Peyer's patch (tissue), 4 donors: ENCODE measurements at regions not wholly inside any gene's neighbourhood (a gene's known extent, or its start where the extent isn't known, plus 50 kb on each side); places are given as distances from the start of the nearest gene placed in this dataset.

Experiments
- DNase-seq, 3 donors: peaks; one replicate each; pipeline ENCODE4 v3.0.0-alpha.2; 2017 to 2019
- H3K27ac ChIP-seq, 4 donors: fragments of 200-600 bp; sonication (generic); one replicate each; pipeline ENCODE4 v1.5.1; 2016 to 2019
- H3K27me3 ChIP-seq, 2 donors: fragments of 200-600 bp; sonication (generic); one replicate each; pipeline ENCODE4 v1.5.1; 2019
- H3K36me3 ChIP-seq, 3 donors: fragments of 200-600 bp; sonication (generic); one replicate each; pipeline ENCODE4 v1.5.1; 2016 to 2019
- H3K4me1 ChIP-seq, 4 donors: fragments of 200-600 bp; sonication (generic); one replicate each; pipeline ENCODE4 v1.5.1; 2016 to 2019
- H3K4me3 ChIP-seq, 4 donors: fragments of 200-600 bp; sonication (generic); 1 replicate in 3 of 4; 2 replicates in 1 of 4; pipeline ENCODE4 v1.5.1; 2016 to 2019; ENCODE audit warnings: mild to moderate bottlenecking in 1 of 4
- H3K9me3 ChIP-seq, 4 donors: fragments of 200-600 bp; sonication (generic); one replicate each; pipeline ENCODE4 v1.5.1; 2016 to 2019; ENCODE audit warnings: mild to moderate bottlenecking in 1 of 4
- CTCF ChIP-seq, 6 experiments: fragments of 450-650 bp in 4 of 6; fragments of 200-600 bp in 2 of 6; sonication (generic) in 1 of 6; IDR thresholded peaks; one replicate each; pipeline ENCODE4 v1.5.1; 2017 to 2019; ENCODE audit warnings: antibody characterized with exemption in 6 of 6, mild to moderate bottlenecking in 3 of 6, moderate library complexity in 1 of 6
- POLR2A ChIP-seq, 2 donors: fragments of 450-650 bp; IDR thresholded peaks; one replicate each; pipeline ENCODE4 v1.5.1; 2017; ENCODE audit warnings: antibody characterized with exemption in 2 of 2, mild to moderate bottlenecking in 2 of 2, moderate library complexity in 2 of 2

GRCh38 chr5:126100767-126101166 lies 322.4 kb upstream of the GRAMD2B start:
- TF ChIP-seq CTCF (IDR thresholded peaks at IDR 0.05) (no peak), POLR2A (IDR thresholded peaks at IDR 0.05) (no peak)
- no peaks in the 10 kb centered on the region for H3K9me3 ChIP-seq
- H3K4me1 ChIP-seq, result no peaks in the 10 kb centered on the region
- no peaks in the 10 kb centered on the region for H3K36me3 ChIP-seq
- no peak overlapping the region for H3K27ac ChIP-seq
- no peak overlapping the region for H3K4me3 ChIP-seq
- no peak for DNase-seq
- no peaks in the 10 kb centered on the region for H3K27me3 ChIP-seq

GRCh38 chr5:126101901-126102300 lies 321.3 kb upstream of the GRAMD2B start:
- DNase-seq, result no peak
- TF ChIP-seq CTCF (IDR thresholded peaks at IDR 0.05) (no peak), POLR2A (IDR thresholded peaks at IDR 0.05) (no peak)

GRCh38 chr5:126103050-126103449 lies 320.2 kb upstream of the GRAMD2B start:
- H3K27ac ChIP-seq, result no peak overlapping the region
- DNase-seq, result no peak
- TF ChIP-seq CTCF (IDR thresholded peaks at IDR 0.05) (no peak), POLR2A (IDR thresholded peaks at IDR 0.05) (no peak)
- H3K4me3 ChIP-seq, result no peak overlapping the region
- no peaks in the 10 kb centered on the region for H3K4me1 ChIP-seq
- H3K9me3 ChIP-seq, result no peaks in the 10 kb centered on the region
- no peaks in the 10 kb centered on the region for H3K27me3 ChIP-seq
- no peaks in the 10 kb centered on the region for H3K36me3 ChIP-seq

More at GRCh38 chr5:126101901-126102300, 321.3 kb upstream of the GRAMD2B start:
- no peaks in the 10 kb centered on the region for H3K27me3 ChIP-seq
- H3K36me3 ChIP-seq, result no peaks in the 10 kb centered on the region
- H3K27ac ChIP-seq, result no peak overlapping the region
- no peak overlapping the region for H3K4me3 ChIP-seq
- no peaks in the 10 kb centered on the region for H3K4me1 ChIP-seq
- no peaks in the 10 kb centered on the region for H3K9me3 ChIP-seq

- no peaks in the 10 kb centered on the region for H3K36me3 ChIP-seq
- H3K9me3 ChIP-seq, result no peaks in the 10 kb centered on the region
- DNase-seq, result no peak
- H3K27me3 ChIP-seq, result no peaks in the 10 kb centered on the region
- TF ChIP-seq POLR2A (IDR thresholded peaks at IDR 0.05), result no peak
- H3K4me1 ChIP-seq, result no peaks in the 10 kb centered on the region
- no peak overlapping the region for H3K4me3 ChIP-seq
- H3K27ac ChIP-seq, result no peak overlapping the region
Observed at GRCh38 chr5:126103868-126104267, 319.3 kb upstream of the GRAMD2B start.

GRCh38 chr5:126104341-126104740 lies 318.9 kb upstream of the GRAMD2B start:
- TF ChIP-seq CTCF (IDR thresholded peaks at IDR 0.05) (no peak), POLR2A (IDR thresholded peaks at IDR 0.05) (no peak)
- Histone ChIP-seq H3K9me3 (no peaks in the 10 kb centered on the region), H3K4me3 (no peak overlapping the region), H3K4me1 (no peaks in the 10 kb centered on the region), H3K27ac (no peak overlapping the region), H3K36me3 (no peaks in the 10 kb centered on the region), H3K27me3 (no peaks in the 10 kb centered on the region)
- DNase-seq, result no peak

- Histone ChIP-seq H3K27ac (no peak overlapping the region), H3K9me3 (no peaks in the 10 kb centered on the region), H3K4me1 (no peaks in the 10 kb centered on the region), H3K4me3 (no peak overlapping the region), H3K27me3 (no peaks in the 10 kb centered on the region), H3K36me3 (no peaks in the 10 kb centered on the region)
- no peak for DNase-seq
- no peak for TF ChIP-seq CTCF (IDR thresholded peaks at IDR 0.05)
- no peak for TF ChIP-seq POLR2A (IDR thresholded peaks at IDR 0.05)
Observed at GRCh38 chr5:126104951-126105350, 318.3 kb upstream of the GRAMD2B start.
